Chondrocyte (in vitro differentiated cells): ENCODE measurements at regions not wholly inside any gene's neighbourhood (a gene's known extent, or its start where the extent isn't known, plus 50 kb on each side); places are given as distances from the start of the nearest gene placed in this dataset.

Source experiments
- DNase-seq: peaks from one replicate; pipeline ENCODE4 v3.0.0; 2021; ENCODE audit warnings: mixed read lengths, low spot score
- H3K27ac Mint-ChIP-seq: one replicate; pipeline ENCODE4 v1.8.0; 2021; ENCODE audit warnings: mild to moderate bottlenecking, moderate library complexity, mixed read lengths; ENCODE audit not compliant: unreplicated experiment
- H3K27me3 Mint-ChIP-seq: 2 replicates; pipeline ENCODE4 v1.8.0; 2021; ENCODE audit warnings: low read depth, mixed read lengths
- H3K36me3 Mint-ChIP-seq: 2 replicates; pipeline ENCODE4 v1.8.0; 2021; ENCODE audit warnings: low read depth, mixed read lengths
- H3K4me1 Mint-ChIP-seq: 2 replicates; pipeline ENCODE4 v1.8.0; 2021; ENCODE audit warnings: low read depth, mild to moderate bottlenecking, mixed read lengths
- H3K4me3 Mint-ChIP-seq: one replicate; pipeline ENCODE4 v1.8.0; 2021; ENCODE audit warnings: mild to moderate bottlenecking, moderate library complexity, mixed read lengths; ENCODE audit not compliant: unreplicated experiment
- H3K9me3 Mint-ChIP-seq: 2 replicates; pipeline ENCODE4 v1.8.0; 2021; ENCODE audit warnings: low read depth, mixed read lengths
- TF ChIP-seq, protein P1 (sequence below): fragments of 200-600 bp; sonication (generic); IDR thresholded peaks from 2 replicates; pipeline ENCODE4 v1.5.0; 2021; ENCODE audit warnings: antibody characterized with exemption, mild to moderate bottlenecking, moderate library complexity

DNA sequence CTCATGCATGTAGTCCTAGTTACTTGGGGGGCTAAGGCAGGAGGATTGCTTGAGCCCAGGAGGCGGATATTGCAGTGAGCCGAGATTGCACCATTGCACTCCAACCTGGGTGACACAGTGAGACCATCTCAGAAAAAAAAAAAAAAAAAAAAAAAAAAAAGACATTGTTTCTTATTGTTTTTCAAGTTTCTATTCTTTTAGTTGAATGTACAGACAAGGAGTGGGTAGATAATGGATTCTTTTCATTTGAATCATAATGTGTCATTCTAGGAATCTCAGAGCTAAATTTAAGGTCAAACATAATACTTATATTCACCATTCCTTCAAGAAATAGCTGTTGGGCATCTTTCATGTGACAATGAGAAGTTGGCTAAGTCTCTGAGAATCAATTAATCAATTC lies 157.0 kb upstream of the C21orf91 start:
- H3K9me3 Mint-ChIP-seq: peaks cover 11% of the 10 kb centered on the region
- H3K27ac Mint-ChIP-seq: no peak overlapping the region
- H3K4me1 Mint-ChIP-seq: no peaks in the 10 kb centered on the region
- TF ChIP-seq, protein P1, sequence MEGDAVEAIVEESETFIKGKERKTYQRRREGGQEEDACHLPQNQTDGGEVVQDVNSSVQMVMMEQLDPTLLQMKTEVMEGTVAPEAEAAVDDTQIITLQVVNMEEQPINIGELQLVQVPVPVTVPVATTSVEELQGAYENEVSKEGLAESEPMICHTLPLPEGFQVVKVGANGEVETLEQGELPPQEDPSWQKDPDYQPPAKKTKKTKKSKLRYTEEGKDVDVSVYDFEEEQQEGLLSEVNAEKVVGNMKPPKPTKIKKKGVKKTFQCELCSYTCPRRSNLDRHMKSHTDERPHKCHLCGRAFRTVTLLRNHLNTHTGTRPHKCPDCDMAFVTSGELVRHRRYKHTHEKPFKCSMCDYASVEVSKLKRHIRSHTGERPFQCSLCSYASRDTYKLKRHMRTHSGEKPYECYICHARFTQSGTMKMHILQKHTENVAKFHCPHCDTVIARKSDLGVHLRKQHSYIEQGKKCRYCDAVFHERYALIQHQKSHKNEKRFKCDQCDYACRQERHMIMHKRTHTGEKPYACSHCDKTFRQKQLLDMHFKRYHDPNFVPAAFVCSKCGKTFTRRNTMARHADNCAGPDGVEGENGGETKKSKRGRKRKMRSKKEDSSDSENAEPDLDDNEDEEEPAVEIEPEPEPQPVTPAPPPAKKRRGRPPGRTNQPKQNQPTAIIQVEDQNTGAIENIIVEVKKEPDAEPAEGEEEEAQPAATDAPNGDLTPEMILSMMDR: no peak
- H3K27me3 Mint-ChIP-seq: no peaks in the 10 kb centered on the region
- no peaks in the 10 kb centered on the region for H3K36me3 Mint-ChIP-seq
- H3K4me3 Mint-ChIP-seq: no peak overlapping the region
- no peak for DNase-seq

DNA sequence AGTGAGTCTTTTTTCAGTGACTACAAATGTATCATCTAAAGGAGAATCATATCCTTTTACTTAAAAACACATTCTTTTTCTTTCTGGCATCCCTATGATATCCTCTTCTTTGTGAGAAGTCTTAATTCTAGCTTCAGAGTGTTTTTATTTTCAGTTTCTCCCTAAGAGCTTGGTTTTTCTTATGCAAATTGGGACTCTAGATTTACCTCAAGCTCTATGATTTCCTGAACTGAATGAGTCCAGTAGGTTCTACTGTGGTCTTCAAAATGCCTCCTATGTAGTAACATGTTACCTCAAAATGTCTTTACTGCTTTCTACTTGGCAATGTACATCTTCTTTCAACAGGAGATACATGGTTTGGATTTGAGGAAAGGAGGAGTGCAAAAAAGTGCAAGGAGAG lies 148.2 kb upstream of the C21orf91 start:
- no peak overlapping the region for H3K27ac Mint-ChIP-seq

DNA sequence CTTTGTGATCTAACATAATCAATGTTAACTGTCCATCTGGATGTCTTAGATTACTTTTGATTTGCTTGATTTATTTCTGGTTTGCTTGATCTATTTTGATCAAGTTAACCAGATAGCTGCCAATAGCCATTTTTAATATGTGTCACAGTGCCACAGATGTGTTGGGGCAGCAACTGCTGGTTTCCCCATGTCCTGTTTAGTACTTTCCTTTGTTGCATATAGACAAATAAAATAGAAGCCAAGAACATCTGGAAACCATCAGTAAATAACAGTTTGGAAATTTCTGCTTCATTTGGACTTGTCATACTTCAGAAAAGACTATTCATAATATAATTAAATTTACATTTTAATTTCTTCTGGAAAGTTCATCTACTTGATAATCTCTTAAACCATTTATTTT lies 145.6 kb upstream of the C21orf91 start:
- Mint-ChIP-seq H3K4me3 (no peak overlapping the region), H3K4me1 (no peaks in the 10 kb centered on the region), H3K9me3 (peaks cover 3% of the 10 kb centered on the region), H3K36me3 (no peaks in the 10 kb centered on the region), H3K27ac (no peak overlapping the region), H3K27me3 (peaks cover 4% of the 10 kb centered on the region)
- no peak for DNase-seq
- TF ChIP-seq, protein P1: no peak

More for the DNA sequence above, 148.2 kb upstream of the C21orf91 start:
- Mint-ChIP-seq H3K36me3 (no peaks in the 10 kb centered on the region), H3K9me3 (peaks cover 8% of the 10 kb centered on the region), H3K4me3 (no peak overlapping the region), H3K4me1 (no peaks in the 10 kb centered on the region), H3K27me3 (no peaks in the 10 kb centered on the region)
- DNase-seq: no peak
- TF ChIP-seq, protein P1: no peak

DNA sequence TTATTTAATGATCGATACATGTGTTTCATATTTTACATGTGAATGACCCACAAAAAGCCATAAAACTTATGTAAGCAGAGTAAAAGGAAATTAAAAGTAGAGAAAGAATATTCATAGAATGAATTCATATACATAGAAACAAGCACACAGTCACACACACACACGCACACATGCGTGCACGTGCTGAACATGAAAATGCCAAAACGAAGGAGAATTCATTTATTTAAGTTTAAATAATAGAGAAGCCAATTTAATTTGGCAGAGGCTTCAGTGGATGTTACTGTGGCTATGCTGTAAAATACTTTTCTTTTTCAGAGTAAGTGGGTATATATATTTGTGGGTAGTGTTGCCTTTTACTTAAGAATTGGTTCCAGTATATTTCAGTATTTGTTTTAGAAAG lies 145.0 kb upstream of the C21orf91 start:
- H3K36me3 Mint-ChIP-seq: no peaks in the 10 kb centered on the region

DNA sequence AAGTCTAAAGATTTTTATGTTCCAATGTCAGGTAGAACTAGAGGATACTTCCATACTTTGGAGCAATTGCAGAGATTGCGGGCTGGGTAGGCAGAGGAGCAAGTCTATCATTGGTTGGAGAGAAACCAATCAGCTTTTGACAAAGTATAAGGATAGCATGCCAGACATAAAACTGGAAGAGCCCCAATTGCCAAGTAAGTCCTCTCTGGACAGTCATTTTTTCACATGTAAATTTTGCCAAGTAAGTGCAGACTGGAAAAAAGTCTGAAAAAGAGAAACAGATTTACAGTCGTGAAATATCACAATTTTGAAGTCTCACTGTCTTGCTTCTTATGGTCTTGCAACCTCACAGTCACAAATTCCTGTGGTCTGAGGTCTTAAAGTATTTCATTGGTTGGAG lies 131.4 kb upstream of the C21orf91 start:
- H3K36me3 Mint-ChIP-seq: no peaks in the 10 kb centered on the region

More for the DNA sequence above, 145.0 kb upstream of the C21orf91 start:
- H3K9me3 Mint-ChIP-seq: peaks cover 3% of the 10 kb centered on the region
- no peak for DNase-seq
- H3K27me3 Mint-ChIP-seq: peaks cover 4% of the 10 kb centered on the region
- TF ChIP-seq, protein P1: no peak
- no peak overlapping the region for H3K4me3 Mint-ChIP-seq
- no peak overlapping the region for H3K27ac Mint-ChIP-seq
- H3K4me1 Mint-ChIP-seq: no peaks in the 10 kb centered on the region

More for the DNA sequence above, 131.4 kb upstream of the C21orf91 start:
- Mint-ChIP-seq H3K27ac (no peak overlapping the region), H3K4me3 (no peak overlapping the region), H3K4me1 (peaks cover 5% of the 10 kb centered on the region), H3K9me3 (peaks cover 3% of the 10 kb centered on the region), H3K27me3 (no peaks in the 10 kb centered on the region)
- DNase-seq: no peak
- TF ChIP-seq, protein P1: no peak
